GM19455 (cell line): ENCODE measurements at regions not wholly inside any gene's neighbourhood (a gene's known extent, or its start where the extent isn't known, plus 50 kb on each side); places are given as distances from the start of the nearest gene placed in this dataset.
"Not testable (repeated sequence)": the region's sequence is repeated elsewhere in the genome, so short reads cannot be mapped to it uniquely, and the experiment has no call there.

Source experiments
- ATAC-seq: cut with Tn5 transposase; IDR thresholded peaks from one replicate; pipeline ENCODE4 v1.9.1; 2021; ENCODE audit not compliant: unreplicated experiment

GRCh38 chr14:44620121-44621019 is 113.3 kb upstream of the FSCB start:
- ATAC-seq = no peak

- ATAC-seq = no peak
Observed at GRCh38 chr14:44616204-44616603, 109.1 kb upstream of the FSCB start.

DNA sequence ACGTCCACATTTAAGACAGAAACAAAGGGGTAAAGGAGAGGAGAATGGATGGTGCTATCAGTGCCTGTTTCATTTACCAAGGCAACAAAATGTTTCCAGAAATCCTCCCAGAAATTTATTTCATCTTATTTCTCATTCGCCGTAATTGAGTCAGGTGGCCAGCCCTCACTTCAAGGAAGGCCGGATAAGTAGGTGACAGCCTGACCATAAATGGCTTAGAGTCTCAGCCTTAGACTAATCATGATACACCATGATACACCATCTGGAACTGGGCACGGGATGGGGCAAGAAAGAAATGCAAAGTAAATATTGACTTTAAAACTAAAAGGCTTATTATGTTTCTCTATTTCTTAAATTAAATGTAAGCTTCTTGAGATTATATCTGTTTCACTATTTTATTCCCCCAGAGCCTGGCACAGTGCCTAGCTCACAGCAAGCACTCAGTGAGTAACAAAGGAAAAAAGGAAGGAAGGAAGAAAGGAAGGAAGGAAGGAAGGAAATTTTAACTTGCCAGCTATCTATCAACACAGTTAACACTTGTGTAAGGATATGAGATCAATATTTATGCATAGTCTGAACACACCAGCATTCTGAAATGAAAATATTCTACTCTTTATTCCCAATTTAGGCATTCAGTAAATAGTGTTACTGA is 106.1 kb upstream of the FSCB start:
- no peak for ATAC-seq

DNA sequence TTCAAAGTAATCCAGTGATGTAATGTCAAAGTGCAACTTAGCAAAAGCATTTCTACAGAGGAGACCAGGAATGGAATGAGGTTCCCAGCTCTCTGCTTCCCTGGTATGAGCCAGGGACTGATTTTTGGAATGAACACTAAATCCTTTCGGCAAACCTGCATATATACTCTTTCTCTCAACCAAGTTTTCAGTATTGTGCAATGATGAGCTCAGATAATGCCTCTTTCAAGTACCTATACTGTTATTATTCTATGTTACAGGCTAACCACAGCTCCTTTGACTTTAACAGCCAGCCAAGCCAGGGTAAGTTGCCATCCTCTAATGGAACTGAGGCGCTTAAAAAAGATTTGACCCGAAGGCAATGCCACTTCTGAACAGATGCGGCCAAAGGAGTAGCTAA is 104.9 kb upstream of the FSCB start:
- ATAC-seq = no peak

DNA sequence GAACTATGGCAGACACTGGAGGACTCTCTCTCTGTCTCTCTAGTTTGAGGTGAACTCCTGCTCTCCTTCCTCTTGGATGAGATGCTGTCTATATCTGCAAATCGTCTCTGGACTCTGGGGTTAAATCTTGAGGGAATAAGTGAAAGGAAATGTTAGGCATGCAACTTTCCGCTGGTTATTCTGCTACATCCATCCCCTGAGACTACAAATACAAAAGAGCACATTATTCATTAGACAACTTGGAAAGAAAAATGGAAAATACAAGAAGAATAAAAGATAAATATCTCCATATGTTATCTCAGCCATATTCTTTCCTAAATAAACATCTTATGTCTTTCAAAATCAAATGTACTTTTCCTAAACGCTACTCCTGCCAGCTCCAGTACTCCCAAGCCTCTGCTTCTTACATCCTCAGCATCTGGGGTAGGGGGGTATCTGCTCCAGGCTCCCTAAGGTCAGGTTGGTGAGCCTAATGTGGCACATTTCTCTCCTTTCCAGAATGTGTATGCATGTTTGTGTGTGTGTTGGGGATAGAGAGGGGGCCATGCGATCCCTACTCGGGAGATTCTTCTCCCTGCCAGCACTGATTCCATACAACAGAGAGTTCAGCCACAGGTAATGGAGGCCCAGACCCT is 102.9 kb upstream of the FSCB start:
- ATAC-seq = no peak

DNA sequence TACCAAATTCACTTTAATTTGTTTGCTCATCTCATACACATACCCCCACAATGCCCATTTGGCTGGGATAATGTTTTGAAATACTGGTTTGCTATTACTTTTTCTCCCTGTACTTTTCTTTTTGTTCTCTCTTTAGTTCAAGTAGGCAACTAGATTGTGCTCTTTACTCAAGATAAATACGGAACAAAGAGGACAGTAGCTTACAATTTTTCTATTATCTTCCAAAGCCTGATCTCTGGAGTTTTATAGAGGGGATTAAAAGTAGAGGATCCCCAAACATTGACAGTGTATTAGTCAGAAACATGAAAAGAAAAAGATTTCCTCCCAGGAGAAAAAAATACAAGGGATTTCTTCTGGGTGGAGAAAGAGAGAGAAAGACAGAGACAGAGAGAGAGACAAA is 102.1 kb upstream of the FSCB start:
- ATAC-seq = no peak

GRCh38 chr14:44607701-44608100 is 100.6 kb upstream of the FSCB start:
- ATAC-seq = no peak

GRCh38 chr14:44606576-44606975 is 99.5 kb upstream of the FSCB start:
- no peak for ATAC-seq

- ATAC-seq = not testable (repeated sequence)
Observed at GRCh38 chr14:44601266-44601665, 94.2 kb upstream of the FSCB start.

GRCh38 chr14:44589180-44589579 is 82.1 kb upstream of the FSCB start:
- ATAC-seq = no peak

GRCh38 chr14:44586910-44587309 is 79.8 kb upstream of the FSCB start:
- ATAC-seq = no peak

DNA sequence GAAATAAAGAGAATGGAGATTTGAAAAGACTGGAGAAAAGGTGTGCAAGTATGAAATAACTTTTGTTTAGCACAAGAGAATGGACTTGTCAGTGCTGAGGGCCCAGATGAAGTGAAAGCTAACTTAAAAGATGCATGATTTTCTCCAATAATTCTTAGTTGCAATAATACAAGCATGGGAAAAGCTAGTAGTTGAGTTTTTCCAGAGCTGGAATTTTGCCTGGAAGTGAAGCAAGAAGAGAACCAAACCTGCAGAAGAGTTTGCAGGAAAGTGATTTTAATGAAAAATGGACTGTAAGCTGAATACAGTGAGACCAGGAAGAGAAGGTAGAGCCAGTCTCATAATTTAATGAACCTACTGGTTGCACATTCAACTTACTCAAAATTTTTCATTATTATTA is 69.3 kb upstream of the FSCB start:
- ATAC-seq = no peak

DNA sequence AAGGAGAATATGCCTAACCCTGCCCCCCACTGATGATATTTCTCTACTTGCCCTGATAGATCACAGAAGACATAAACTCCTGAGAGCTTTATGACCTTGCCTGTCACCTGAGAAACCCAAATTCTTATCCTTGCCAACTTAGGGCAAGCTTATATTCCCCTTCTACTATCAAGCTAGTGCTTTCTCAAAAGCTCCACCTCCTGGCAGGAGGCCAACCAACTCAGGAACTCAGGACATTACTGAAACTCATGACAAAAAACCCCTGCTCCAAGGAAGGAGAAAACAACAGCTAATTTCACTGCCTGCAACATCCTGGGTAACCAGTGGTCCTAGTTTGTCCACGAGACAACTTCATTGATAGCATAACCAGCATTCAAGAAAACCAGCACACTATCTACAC is 60.9 kb upstream of the FSCB start:
- no peak for ATAC-seq

GRCh38 chr14:44565968-44566367 is 58.9 kb upstream of the FSCB start:
- no peak for ATAC-seq

DNA sequence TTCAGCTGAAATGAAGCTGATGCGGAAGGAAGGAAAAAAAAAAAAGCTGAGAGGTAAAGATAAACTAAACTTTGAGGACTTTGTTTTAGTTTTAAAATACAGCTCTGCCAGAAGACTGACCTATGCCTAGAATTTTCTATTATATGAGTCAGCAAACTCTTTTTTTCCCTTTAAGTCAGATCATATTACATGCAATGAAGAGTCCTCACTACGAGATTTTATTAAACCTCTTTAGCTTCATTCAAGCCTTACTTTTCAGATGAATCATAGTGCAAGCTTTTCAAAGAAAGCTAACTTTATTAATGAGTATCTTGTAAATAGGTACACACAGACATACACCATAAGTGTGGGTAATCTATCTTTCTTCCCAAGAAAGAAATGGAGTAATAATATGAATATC is 57.8 kb upstream of the FSCB start:
- no peak for ATAC-seq
